Ovary (tissue), 3 donors: ENCODE measurements at regions not wholly inside any gene's neighbourhood (a gene's known extent, or its start where the extent isn't known, plus 50 kb on each side); places are given as distances from the start of the nearest gene placed in this dataset.

Experiments
- EP300 ChIP-seq: sonication (generic); formaldehyde crosslinking; IDR thresholded peaks from one replicate; pipeline ENCODE4 v1.6.1; 2017; ENCODE audit warnings: antibody characterized with exemption
- POLR2A ChIP-seq: fragments of 450-650 bp; IDR thresholded peaks from one replicate; pipeline ENCODE4 v1.6.1; 2017; ENCODE audit warnings: antibody characterized with exemption, mild to moderate bottlenecking, moderate library complexity
- TF ChIP-seq, protein P1 (sequence below), 3 donors: fragments of 450-650 bp in 2 of 3; fragments of 200-600 bp in 1 of 3; IDR thresholded peaks; one replicate each; pipeline versions ENCODE4 v1.5.1 to v1.8.0; 2016 to 2022; ENCODE audit warnings: antibody characterized with exemption in 3 of 3, mild to moderate bottlenecking in 1 of 3
- donor health status: DM: no; HTN: no; CAD: no.

- TF ChIP-seq, protein P1, sequence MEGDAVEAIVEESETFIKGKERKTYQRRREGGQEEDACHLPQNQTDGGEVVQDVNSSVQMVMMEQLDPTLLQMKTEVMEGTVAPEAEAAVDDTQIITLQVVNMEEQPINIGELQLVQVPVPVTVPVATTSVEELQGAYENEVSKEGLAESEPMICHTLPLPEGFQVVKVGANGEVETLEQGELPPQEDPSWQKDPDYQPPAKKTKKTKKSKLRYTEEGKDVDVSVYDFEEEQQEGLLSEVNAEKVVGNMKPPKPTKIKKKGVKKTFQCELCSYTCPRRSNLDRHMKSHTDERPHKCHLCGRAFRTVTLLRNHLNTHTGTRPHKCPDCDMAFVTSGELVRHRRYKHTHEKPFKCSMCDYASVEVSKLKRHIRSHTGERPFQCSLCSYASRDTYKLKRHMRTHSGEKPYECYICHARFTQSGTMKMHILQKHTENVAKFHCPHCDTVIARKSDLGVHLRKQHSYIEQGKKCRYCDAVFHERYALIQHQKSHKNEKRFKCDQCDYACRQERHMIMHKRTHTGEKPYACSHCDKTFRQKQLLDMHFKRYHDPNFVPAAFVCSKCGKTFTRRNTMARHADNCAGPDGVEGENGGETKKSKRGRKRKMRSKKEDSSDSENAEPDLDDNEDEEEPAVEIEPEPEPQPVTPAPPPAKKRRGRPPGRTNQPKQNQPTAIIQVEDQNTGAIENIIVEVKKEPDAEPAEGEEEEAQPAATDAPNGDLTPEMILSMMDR (IDR thresholded peaks at IDR 0.05) = no peak
- TF ChIP-seq EP300 (no peak), POLR2A (no peak)
These were observed 146.5 kb downstream of the C5orf15 start for GRCh38 chr5:133821889-133822288.
